Caki2 (cell line): ENCODE measurements at regions not wholly inside any gene's neighbourhood (a gene's known extent, or its start where the extent isn't known, plus 50 kb on each side); places are given as distances from the start of the nearest gene placed in this dataset.

Experiments used
- DNase-seq: peaks from one replicate; pipeline ENCODE4 v3.0.0-alpha.2; 2015; ENCODE audit warnings: low read depth
- in situ Hi-C: cut with HindIII; loops from 2 replicates; pipeline ENCODE4 v1.10.0; 2016; ENCODE audit warnings: low sequenced_read_pairs, low pct_unique_long_range_greater_than_20kb, mixed read lengths

DNA sequence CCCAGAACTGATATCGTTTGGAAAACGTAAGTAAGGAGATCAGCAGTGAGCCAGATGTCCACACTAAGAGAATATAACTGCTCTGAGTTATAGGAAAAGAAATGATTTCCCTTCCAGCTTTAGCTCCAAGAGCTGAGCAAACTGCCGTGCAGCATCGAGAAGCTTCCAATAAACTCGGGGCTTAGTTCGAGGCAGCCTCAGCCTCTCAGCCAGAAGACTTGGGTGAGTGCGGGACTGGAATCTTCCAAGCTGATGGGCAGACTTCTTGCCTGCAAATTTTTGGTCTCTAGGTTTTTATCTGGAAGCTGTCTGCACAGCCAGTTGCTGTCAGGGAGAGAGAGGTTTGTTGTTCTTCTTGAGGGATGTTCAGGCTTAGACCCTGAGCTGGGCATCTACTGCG, 196.1 kb downstream of the PHETA1 start:
- in situ Hi-C loops, result no loop called here
- no peak for DNase-seq

DNA sequence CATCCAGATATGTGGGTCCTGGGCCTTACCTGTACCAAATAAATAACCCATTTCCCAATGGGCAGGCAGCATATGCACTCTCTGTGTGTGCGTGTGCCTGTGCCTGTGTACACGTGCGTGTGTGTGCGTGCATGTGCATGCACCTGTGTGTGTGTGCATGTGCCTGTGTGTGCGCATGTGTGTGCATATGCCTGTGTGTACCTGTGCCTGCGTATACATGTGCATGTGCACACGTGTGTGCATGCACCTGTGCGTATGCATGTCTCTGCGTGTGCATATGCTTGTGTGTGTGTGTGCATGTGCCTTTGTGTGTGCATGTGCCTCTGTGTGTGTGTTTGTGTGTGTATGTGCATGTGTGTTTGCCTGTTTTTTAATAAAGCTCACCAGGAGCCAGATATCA, 197.1 kb downstream of the PHETA1 start:
- no peak for DNase-seq
- in situ Hi-C loops, result no loop called here

DNA sequence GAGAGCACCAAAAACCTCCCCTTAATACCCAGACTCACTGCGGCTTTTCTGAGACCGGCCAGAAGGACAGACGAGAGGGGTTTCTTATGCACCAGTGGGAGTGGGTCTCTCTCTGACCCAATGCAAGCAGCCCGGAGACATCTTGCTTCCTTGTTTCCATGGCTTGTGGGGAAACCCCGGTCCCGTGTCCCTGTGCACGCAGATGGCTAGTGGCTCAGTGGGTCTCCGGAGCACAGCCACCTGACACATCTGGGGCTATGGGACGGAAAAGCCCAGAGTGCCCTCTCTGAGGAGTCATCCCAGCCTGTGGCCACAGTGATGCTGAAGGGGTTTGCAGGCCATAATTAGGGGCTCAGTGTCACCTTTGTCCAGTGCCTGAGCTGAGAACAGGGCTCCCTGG, 197.6 kb downstream of the PHETA1 start:
- no peak for DNase-seq
- in situ Hi-C loops, result no loop called here

DNA sequence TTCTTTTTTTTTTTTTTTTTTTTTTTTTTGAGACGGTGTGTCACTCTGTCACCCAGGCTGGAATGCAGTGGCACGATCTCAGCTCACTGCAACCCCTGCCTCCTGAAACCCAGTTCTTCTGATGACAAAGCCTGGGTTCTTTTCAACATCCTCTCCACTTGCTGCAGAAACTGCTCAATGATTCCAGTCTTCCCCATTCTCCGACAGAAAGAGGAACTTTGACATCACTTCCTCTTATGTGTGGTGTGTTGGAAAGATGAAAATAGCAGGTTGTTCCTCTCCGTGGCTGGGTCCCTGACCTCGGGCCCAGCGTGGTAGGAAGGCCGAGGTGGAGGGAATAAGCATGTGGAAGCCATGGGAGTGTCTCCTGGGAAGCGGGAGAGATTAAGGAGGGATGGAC, 198.4 kb downstream of the PHETA1 start:
- DNase-seq, result no peak
- in situ Hi-C loops, result no loop called here

DNA sequence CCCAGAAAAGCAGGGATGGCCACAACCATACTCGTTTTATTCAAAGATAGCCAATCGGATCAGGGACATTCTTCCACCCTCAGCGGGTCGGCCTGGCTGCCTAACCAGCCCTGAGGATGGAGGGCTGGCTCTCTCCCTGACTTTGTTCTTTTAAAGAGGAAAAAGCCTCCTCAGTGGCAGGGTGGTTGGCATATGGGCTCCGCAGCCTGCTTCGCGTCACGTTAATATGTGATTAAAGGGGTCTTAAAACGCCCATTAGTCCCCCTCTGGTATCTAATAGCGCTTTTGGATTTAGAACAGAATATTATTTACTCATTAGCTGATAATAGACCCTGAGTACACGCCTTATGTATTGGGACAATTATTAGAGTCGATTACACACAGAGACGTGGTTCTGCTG, 199.4 kb downstream of the PHETA1 start:
- DNase-seq, result no peak
- in situ Hi-C loops, result no loop called here

DNA sequence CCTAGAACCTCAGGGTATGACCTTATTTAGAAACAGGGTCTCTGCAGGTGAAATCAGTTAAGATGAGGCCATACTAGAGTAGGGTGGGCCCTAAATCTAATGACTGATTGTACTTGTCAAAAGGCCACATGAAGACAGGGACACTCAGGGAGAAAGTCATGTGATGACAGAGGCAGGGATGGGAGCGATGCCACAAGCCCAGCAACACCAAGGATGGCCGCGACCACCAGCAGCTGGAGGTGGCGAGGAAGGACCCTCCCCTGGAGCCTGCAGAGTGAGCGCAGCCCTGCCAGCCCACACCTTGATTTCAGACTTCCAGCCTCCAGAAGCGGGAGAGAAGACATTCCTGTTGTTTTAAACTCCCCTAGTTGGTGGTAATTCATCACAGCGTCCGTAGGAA, 199.9 kb downstream of the PHETA1 start:
- in situ Hi-C loops, result no loop called here
- no peak for DNase-seq

DNA sequence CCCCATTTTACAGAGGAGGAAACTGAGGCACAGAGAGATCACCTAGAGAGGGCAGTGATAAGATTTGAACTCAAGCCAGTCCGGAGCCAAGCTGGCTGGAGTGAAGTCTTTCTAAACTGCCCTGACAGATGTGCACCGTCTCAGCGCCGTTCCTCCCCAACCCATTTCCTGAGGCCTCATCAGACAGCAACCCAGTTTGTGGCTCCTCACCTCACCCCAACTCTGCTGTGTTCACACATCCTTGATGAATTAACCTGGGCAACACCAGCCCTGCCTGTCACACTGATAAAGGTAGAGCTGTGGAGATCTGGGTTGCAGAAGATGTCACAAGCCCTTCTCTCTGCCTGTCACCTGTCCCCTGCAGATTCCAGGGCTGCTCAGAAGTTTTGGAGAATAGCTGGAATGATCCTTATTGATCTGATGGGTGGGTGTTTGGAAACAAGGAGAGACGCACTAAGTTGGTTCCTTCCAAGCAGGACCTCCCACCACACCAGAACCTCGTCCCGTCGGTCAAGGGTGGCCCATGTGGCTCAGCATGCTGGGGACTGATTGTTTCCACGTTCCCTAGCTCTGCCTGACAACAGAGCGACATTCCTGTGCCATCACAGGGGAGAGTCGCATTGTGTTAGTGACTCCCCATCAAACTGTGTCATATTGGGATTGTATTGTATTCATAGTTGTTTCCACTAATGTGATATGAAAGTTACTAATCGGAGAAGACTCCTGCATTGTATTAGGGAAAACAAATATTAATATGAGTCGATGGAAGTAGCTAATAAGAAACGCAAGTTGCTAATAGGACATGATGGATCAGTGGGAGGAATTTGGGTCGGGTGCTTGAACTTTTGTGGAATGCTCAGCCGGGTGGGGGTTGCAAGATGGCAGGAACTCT, 200.6 kb downstream of the PHETA1 start:
- in situ Hi-C loops, result no loop called here

DNA sequence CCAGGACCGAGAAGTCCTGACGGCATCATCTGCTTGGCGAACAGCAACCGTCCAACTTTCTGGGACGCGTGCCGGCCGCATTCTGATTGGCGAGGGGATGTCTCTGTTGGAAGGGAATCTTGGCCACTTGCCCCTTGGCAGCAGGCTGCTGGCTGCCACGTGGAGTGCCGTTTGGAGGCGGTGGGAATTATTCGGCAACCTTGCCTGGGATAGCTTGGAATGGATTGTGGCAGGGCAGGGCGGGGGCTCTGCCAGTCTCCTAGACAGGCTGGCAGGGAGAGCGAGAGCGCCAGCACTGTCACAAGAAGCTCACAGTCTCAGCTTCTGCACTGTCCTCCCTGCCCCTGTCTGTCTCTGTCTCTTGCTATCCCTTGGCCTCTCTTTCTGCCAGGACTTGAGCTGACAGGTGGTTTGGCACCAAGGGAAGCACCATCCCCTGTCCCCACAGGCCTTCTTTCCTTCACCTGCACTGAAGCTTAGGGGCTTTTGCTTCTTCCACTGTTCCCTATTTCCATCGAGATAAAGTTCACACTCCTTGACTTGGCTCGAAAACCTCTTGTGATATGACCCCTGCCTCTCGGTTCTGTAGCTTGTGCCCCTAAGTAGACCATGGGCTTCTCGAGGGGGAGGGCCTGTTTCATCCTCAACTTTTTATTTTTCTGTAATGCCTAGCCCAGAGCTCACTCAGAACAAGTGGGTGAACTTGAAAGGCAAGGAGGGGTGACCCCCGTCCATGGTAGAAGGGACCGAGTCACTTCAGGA, 201.9 kb downstream of the PHETA1 start:
- DNase-seq, result no peak
- in situ Hi-C loops, result no loop called here

More for the DNA sequence above, 200.6 kb downstream of the PHETA1 start:
- no peak for DNase-seq

DNA sequence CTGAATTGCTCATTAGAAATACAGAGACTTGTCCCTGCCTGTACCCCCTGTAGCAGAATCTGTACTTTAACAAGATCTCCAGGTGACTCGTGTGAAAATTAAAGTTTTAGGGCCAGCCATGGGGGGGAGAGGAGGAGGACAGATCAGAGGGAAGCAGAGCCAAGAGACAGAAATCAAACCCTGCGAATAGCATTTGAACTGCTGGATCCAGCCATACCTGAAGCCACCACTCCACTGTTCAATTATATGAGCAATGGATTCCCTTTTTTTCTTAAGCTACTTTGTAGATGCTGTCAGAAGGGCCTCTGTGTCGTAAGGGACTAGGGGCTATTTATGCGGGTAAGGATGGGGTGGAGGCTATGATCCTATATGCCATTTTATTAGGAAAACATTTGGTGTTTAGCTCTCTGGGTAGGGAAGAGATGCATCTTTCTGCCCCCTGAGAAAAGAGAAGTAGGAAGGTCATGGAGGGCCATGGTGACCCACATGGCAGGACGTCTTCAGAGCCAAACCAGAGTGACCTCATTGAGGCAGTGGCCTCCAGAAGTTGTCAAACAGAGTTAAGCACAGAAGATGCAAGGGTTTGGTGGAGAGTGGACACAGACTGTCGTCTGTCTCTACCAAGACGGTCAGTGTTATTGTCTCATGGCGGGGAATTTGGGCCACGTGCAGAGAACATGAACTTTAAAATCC, 203.9 kb downstream of the PHETA1 start:
- in situ Hi-C loops, result no loop called here
- no peak for DNase-seq

DNA sequence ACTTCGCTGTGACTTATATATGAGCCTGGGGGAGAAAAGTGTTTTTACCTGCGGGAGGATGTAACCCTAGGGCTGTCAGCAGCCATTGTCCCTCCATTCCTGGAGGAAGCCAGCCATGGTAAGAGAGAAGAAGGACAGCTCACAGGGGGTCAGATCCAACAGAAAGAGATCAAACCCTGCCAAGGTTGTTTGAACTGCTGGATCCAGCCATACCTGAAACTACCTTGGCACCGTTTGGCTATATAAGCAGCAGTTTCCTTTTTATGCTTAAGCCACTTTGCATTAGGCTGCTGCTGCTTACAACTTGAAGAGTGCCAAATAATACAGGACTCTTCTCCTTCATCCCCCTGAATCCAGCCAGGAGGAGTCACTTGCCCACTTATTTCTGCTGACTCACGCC, 205.5 kb downstream of the PHETA1 start:
- DNase-seq, result no peak
- in situ Hi-C loops, result no loop called here

DNA sequence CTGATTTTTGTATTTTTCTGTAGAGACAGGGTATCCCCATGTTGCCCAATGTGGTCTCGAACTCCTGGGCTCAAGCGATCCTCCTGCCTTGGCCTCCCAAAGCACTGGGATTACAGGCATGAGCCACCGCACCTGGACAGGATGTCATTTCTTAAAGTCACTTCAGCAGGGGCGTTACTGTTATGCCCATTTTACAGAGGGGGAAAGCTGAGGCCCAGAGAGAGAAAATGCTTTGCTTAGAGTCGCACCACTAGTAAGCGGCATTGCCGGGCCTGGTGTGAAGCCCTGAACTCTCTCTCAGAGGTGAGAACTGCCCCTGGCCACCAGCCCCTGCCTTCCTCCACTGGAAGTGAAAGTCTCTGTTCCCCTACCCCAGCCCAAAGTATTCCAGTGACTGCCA, 207.0 kb downstream of the PHETA1 start:
- in situ Hi-C loops, result no loop called here
- DNase-seq, result no peak

DNA sequence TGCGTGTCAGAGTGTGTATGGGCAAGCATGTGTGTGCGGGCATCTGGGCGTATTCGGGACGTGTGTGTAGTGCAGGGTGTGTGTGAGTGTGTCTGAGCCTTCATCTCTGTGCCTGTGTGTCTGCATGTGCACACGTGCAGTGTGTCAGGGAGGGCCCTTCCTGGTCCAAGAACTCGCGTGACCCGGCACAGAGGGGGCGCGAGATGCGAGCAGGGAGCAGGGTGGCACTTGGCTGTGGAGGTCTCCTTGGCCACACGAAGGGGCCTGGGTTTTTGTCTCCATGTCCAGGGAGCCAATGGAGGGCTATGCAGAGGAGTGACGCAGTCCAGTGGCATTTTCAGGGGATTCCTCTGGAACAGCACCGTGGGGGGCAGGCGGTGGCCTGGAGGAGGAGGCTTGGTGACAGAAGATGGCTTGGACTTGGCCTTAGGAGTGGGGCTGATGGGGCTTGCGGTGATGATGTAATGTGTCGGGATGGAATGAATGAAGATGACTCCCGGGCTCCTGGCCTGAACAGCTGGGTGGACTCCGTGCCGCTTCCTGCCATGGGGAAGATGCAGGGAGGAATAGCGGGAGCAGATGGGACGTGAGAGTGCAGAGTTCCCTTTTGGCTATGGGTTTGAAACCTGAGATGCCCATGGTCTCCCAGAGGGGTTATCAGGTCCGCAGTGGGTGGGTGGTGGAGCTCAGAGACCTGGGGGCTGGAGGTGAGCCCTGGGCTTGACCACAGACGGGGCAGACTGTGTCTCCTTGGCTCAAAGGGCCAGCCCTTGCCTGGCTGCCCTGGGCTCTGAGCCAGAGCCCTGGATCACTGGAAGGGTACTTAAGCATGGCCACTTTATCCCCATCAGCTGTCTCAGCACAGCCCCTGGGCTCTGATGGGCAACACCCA, 208.3 kb downstream of the PHETA1 start:
- in situ Hi-C loops, result no loop called here
- DNase-seq, result no peak

DNA sequence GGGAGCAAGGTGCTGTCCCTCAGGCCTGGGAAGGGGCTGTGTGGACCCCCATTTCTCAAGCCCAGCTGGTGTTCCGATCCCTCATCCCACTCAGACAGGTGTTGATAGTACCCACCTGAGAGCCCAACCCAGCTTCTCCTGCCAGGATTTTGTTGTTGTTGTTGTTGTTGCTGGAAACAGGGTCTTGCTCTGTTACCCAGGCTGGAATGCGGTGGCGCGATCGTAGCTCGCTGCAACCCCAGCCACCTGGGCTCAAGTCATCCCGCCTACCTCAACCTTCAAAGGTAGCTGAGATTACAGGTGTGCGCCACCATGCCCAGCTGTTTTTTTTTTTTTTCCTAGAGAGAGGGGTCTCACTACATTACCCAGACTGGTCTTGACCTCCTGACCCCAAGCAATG, 209.9 kb downstream of the PHETA1 start:
- no peak for DNase-seq
- in situ Hi-C loops, result no loop called here

DNA sequence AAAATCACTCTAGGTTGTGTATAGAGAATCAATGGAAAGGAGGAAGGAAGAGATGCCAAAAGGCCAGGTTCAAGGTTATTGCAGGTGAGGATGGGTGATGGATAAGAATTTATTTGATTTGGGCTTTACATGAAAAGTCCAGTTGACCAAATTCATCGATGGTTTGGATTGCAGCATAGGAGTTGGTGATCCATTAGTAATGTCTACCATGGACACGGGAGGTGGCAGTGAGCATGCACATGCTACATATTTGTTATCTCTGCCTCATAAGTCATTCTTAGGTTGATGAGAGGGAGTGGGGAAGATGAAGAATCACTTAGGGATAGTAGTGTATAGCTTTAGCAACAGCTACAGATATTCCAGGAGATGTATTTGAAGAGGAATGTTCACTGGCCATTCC, 211.4 kb downstream of the PHETA1 start:
- in situ Hi-C loops, result no loop called here
- DNase-seq, result no peak

DNA sequence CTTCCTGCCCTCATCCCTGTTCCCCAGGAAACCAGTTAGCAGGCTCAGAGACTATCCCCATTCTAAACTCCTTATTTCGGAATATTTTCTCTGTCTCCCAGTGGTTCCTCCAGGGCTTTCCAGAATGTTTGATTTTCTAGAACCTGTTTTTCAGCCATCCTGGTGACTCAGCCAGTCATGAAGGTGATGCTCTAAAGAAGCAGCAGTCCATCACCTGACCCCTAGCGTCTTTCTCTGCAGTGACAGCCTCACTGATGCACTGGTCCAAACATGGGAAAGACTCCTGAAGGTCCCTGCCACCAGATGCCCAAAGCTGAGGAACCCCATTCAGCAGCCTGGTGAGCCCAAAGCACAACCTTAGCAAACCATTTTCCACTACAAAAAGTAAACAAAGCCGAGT, 212.6 kb downstream of the PHETA1 start:
- in situ Hi-C loops, result no loop called here
- DNase-seq, result no peak

DNA sequence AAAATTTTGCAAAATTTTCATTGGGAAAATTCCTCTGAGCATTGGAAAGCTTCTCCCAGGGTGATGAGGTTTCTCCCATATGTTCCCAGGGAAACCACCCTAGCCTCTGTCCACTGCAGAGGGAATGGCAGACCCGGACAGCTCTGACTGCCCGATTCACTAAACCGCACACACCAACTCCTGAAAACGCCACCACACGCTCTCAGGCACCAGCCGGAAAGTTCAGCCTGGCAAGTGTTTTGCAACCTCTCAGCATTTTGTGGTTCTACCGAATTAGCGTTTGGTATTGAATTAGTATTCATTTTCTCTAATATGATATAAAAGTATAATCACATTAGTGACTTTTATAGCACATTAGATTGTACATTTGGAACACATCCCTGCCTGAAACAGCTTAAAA, 213.4 kb downstream of the PHETA1 start:
- in situ Hi-C loops, result no loop called here
- no peak for DNase-seq

DNA sequence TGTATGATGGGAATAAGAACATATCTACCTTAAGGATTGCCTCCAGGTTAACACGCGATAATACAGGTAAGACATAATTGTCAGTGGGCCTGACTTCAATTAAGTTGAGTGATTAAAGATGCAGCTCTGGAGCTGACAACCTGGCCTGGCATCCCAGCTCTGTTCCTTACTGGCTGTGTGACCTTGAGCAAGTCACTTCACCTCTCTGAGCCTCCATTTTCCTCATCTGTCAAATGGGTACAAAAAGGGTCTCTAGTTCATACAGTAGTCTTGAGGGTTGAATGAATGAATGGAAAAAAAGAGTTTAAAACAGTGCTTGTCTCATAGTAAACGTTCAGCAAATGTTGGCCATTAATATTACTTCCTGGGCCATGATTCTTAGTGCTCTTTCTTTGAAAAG, 213.9 kb downstream of the PHETA1 start:
- in situ Hi-C loops, result no loop called here
- no peak for DNase-seq

DNA sequence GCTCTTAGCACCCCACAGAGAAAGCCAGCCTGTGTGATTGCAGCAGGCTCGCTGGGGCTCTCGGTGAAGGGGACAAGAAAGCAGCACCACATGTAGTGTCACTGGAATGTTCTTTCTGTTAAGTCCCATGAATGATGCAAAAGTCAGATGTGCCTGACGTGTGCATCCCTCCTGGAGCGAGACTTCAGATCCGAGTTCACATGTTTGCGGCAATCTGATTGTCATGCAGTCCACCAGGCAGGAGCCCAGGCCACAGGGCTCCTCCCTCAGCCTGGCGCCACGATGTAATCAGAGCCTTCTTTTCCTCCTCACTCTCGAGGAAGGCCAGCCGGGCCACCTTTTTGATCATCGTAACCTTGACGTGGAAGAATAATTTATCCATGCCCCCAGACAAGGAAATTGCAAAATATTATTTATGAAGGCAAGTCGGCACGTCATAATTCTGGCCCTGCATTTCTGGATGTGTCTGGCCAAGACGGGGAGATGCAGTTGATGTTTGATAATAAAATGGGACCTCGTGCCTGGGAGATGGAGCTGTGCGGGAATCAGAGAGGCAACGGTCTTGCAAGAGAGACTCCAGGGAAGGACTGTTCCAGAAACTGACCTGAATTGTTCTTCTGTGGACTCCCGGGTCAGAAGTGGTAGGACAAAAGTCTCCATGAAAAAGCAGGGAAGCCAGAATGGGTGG, 214.6 kb downstream of the PHETA1 start:
- in situ Hi-C loops, result no loop called here
- no peak for DNase-seq
